VCaP (cell line): ENCODE measurements at regions not wholly inside any gene's neighbourhood (a gene's known extent, or its start where the extent isn't known, plus 50 kb on each side); places are given as distances from the start of the nearest gene placed in this dataset.
A peak's percentile ranks its signal among the peaks of the same experiment; 100 is the strongest.
"Not testable (repeated sequence)": the region's sequence is repeated elsewhere in the genome, so short reads cannot be mapped to it uniquely, and the experiment has no call there.

Experiments
- H3K27ac ChIP-seq: fragments of 450-650 bp; 2 replicates; pipeline ENCODE4 v1.5.1; 2017
- CTCF ChIP-seq: fragments of 450-650 bp; conservative IDR thresholded peaks from 2 replicates; pipeline ENCODE4 v1.5.1; 2017; ENCODE audit warnings: mild to moderate bottlenecking, moderate library complexity

GRCh38 chrX:92231391-92231790 is 452.2 kb downstream of the PCDH11X start:
- no peak for TF ChIP-seq CTCF
- H3K27ac ChIP-seq = no peak overlapping the region

GRCh38 chrX:92232182-92232581 is 453.0 kb downstream of the PCDH11X start:
- H3K27ac ChIP-seq = no peak overlapping the region
- TF ChIP-seq CTCF = peak; percentile 71

GRCh38 chrX:92241249-92241648 is 462.1 kb downstream of the PCDH11X start:
- no peak for TF ChIP-seq CTCF
- H3K27ac ChIP-seq = no peak overlapping the region

- TF ChIP-seq CTCF = no peak
- H3K27ac ChIP-seq = no peak overlapping the region
Measured at GRCh38 chrX:92247076-92247475, 467.9 kb downstream of the PCDH11X start.

- no peak for TF ChIP-seq CTCF
- no peak overlapping the region for H3K27ac ChIP-seq
Measured at GRCh38 chrX:92249125-92249524, 469.9 kb downstream of the PCDH11X start.

GRCh38 chrX:92260102-92260501 is 480.9 kb downstream of the PCDH11X start:
- no peak overlapping the region for H3K27ac ChIP-seq
- TF ChIP-seq CTCF = no peak

- TF ChIP-seq CTCF = no peak
- H3K27ac ChIP-seq = no peak overlapping the region
Measured at GRCh38 chrX:92270936-92271855, 492.0 kb downstream of the PCDH11X start.

- not testable (repeated sequence) for H3K27ac ChIP-seq
Measured at GRCh38 chrX:92278556-92278955, 499.4 kb downstream of the PCDH11X start.

GRCh38 chrX:92280347-92280746 is 501.2 kb downstream of the PCDH11X start:
- not testable (repeated sequence) for H3K27ac ChIP-seq
